Left lung (tissue), 4 donors: ENCODE measurements at regions not wholly inside any gene's neighbourhood (a gene's known extent, or its start where the extent isn't known, plus 50 kb on each side); places are given as distances from the start of the nearest gene placed in this dataset.

Source experiments
- ATAC-seq: fragments of 200-7000 bp; cut with Tn5 transposase; one replicate; pipeline ENCODE4 v1.9.1; 2020; ENCODE audit warnings: moderate library complexity
- DNase-seq, 4 donors: peaks; one replicate each; pipeline ENCODE4 v3.0.0-alpha.2; 2013 to 2020
- H3K27ac ChIP-seq, 2 donors: fragments of 200-600 bp; sonication (generic) in 1 of 2; one replicate each; pipeline versions ENCODE4 v1.5.0 to v1.8.0; 2020 to 2021
- H3K27me3 ChIP-seq, 2 donors: fragments of 200-600 bp; sonication (generic) in 1 of 2; one replicate each; pipeline versions ENCODE4 v1.5.0 to v1.8.0; 2020 to 2021
- H3K36me3 ChIP-seq, 2 donors: fragments of 200-600 bp; sonication (generic) in 1 of 2; one replicate each; pipeline versions ENCODE4 v1.5.0 to v1.8.0; 2020 to 2021
- H3K4me1 ChIP-seq, 2 donors: fragments of 200-600 bp; one replicate each; pipeline ENCODE4 v1.8.0; 2021
- H3K4me3 ChIP-seq, 2 donors: fragments of 200-600 bp; sonication (generic) in 1 of 2; one replicate each; pipeline versions ENCODE4 v1.5.0 to v1.8.0; 2020 to 2021; ENCODE audit warnings: mild to moderate bottlenecking in 1 of 2
- H3K9me3 ChIP-seq, 2 donors: fragments of 200-600 bp; sonication (generic) in 1 of 2; one replicate each; pipeline versions ENCODE4 v1.5.0 to v1.8.0; 2020 to 2021
- intact Hi-C, 2 donors: fragments of 100-400 bp; cut with DNase I; formaldehyde crosslinking; loops; one replicate each; pipeline versions ENCODE4 v1.11.2 to v1.14.2; 2022
- TF ChIP-seq, protein P1 (sequence below), 2 donors: fragments of 200-600 bp; sonication (generic) in 1 of 2; IDR thresholded peaks; one replicate each; pipeline versions ENCODE4 v1.5.0 to v1.8.0; 2021; ENCODE audit warnings: antibody characterized with exemption in 2 of 2
- donor health status: DM: no; HTN: yes; CAD: no.
- donor health status: DM: no; HTN: no; CAD: no.

DNA sequence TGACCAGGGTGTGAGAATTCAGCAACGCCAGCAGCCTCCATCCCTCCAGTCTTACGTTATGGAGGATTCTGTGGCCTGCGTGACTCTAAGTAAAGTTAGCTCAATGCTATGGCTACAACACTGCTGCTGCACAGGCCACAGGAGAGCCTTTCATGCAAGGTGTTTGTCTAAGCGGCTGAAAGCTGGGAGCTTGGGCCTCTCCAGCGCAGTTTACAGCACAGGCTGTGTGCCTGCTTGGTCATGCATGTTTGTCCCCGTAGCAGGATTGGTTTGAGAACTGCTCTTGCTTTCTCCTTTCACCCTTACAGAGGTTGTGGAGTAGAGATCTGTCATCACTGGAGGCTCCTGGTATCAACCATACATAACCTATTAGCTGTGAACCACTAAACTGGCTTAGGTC is 113.1 kb upstream of the TMCC3 start:
- TF ChIP-seq, protein P1, sequence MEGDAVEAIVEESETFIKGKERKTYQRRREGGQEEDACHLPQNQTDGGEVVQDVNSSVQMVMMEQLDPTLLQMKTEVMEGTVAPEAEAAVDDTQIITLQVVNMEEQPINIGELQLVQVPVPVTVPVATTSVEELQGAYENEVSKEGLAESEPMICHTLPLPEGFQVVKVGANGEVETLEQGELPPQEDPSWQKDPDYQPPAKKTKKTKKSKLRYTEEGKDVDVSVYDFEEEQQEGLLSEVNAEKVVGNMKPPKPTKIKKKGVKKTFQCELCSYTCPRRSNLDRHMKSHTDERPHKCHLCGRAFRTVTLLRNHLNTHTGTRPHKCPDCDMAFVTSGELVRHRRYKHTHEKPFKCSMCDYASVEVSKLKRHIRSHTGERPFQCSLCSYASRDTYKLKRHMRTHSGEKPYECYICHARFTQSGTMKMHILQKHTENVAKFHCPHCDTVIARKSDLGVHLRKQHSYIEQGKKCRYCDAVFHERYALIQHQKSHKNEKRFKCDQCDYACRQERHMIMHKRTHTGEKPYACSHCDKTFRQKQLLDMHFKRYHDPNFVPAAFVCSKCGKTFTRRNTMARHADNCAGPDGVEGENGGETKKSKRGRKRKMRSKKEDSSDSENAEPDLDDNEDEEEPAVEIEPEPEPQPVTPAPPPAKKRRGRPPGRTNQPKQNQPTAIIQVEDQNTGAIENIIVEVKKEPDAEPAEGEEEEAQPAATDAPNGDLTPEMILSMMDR (IDR thresholded peaks at IDR 0.05): no peak
- H3K9me3 ChIP-seq: no peaks in the 10 kb centered on the region
- intact Hi-C loops: loop anchor here in 1 of 2 donors (10.0 kb wide), 1 partner anchor 219 kb away; no protein-coding TSS in a partner anchor
- no peaks in the 10 kb centered on the region for H3K27me3 ChIP-seq
- no peak overlapping the region for H3K4me3 ChIP-seq
- H3K4me1 ChIP-seq: no peaks in the 10 kb centered on the region
- ATAC-seq (no peak), DNase-seq (no peak)
- H3K36me3 ChIP-seq: no peaks in the 10 kb centered on the region
- H3K27ac ChIP-seq: no peak overlapping the region

DNA sequence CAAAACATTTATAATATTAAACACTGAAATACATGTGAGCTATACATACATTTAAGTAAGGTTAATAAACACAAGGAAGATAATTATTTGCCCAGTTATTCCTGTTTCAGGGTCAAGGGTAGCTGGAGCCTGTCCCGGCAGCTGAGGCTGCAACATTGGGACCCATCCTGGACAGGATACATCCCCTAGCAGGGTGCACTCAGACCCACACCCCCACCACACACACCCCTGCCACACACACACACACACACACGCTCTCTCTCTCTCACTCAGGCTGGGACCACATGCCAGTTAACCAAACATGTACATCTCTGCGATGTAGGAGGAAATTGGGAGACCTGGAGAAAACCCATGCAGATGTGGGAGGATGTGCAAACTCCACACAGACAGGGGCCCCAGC is 112.6 kb upstream of the TMCC3 start:
- Histone ChIP-seq H3K4me3 (no peak overlapping the region), H3K9me3 (no peaks in the 10 kb centered on the region), H3K4me1 (no peaks in the 10 kb centered on the region), H3K27ac (peak overlapping the region in 1 of 2 donors; percentile 34), H3K36me3 (no peaks in the 10 kb centered on the region), H3K27me3 (no peaks in the 10 kb centered on the region)
- no peak for ATAC-seq
- TF ChIP-seq, protein P1 (IDR thresholded peaks at IDR 0.05): no peak
- intact Hi-C loops: loop anchor here in 1 of 2 donors (10.0 kb wide), 1 partner anchor 218 kb away; no protein-coding TSS in a partner anchor
- no peak for DNase-seq

DNA sequence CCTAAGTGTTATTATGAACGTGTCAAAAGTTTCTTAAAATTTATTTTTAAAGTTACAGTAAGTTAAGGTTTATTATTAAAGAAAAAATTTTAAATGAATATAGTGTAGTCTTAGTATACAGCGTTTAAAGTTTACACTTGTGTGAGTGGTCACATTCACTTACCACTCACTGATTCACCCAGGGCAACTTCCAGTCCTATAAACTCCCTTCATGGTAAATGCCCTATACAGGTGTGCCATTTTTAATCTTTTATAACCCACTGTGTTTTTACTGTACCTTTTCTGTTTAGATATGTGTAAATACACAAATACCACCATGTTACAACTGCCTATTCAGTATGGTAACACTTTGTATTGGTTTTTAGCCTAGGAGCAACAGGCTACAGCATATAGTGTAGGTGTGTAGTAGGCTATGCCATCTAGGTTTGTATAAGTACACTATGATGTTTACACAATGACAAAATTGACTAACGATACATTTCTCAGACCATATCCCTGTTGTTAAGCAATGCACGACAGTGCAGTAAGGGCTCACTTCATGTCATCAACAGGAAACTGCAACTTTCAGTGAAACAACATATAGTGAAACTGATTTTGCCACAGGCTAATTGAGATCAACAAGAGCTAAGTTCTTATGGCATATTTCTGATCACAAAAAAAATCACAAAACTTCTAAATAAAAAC is 112.0 kb upstream of the TMCC3 start:
- Histone ChIP-seq H3K27ac (peak overlapping the region in 1 of 2 donors; percentile 34), H3K9me3 (no peaks in the 10 kb centered on the region), H3K4me3 (no peak overlapping the region), H3K27me3 (no peaks in the 10 kb centered on the region), H3K36me3 (no peaks in the 10 kb centered on the region), H3K4me1 (no peaks in the 10 kb centered on the region)
- intact Hi-C loops: loop anchor here in 1 of 2 donors (10.0 kb wide), 1 partner anchor 218 kb away; no protein-coding TSS in a partner anchor
- ATAC-seq: no peak
- TF ChIP-seq, protein P1 (IDR thresholded peaks at IDR 0.05): no peak
- no peak for DNase-seq

DNA sequence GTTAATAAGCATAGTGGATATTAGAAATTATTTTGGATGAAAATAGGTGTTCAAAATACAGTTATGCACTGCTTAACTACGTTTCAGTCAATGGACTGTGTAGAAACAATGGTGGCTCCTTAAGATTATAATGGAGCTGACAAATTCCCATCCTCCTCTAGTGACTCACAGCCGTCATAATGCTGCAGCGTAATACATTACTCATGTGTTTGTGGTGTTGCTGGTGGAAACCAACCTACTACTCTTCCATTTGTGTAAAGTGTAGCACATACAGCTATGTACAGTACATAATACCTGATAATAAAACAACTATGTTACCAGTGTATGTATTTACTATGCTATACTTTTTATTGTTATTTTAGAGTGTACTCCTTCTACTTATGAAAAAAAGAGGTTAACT is 111.2 kb upstream of the TMCC3 start:
- Histone ChIP-seq H3K36me3 (no peaks in the 10 kb centered on the region), H3K9me3 (no peaks in the 10 kb centered on the region), H3K27me3 (no peaks in the 10 kb centered on the region), H3K4me3 (no peak overlapping the region), H3K4me1 (no peaks in the 10 kb centered on the region), H3K27ac (no peak overlapping the region)
- intact Hi-C loops: loop anchor here in 1 of 2 donors (10.0 kb wide), 1 partner anchor 217 kb away; no protein-coding TSS in a partner anchor
- no peak for DNase-seq
- ATAC-seq: peak; percentile 41
- TF ChIP-seq, protein P1 (IDR thresholded peaks at IDR 0.05): no peak

DNA sequence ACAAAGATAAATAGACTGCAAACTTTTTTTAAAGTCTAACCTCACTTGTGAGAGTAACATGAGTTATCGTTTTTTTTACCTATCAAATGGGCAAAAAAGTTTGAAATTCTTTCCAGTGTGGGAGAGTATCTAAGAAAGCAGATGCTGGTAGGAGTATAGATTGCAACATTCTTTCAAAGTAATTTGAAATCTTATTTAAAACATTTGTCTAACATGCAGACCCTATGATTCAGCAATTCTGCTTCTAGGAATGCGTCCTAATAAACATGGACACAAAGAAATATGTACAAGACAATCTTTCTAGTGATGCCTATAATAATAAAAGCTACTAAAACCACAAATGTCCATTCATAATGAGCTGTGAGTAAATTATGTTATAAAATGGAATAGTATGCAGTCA is 110.4 kb upstream of the TMCC3 start:
- no peak for ATAC-seq
- no peak for DNase-seq
- TF ChIP-seq, protein P1 (IDR thresholded peaks at IDR 0.05): no peak
- Histone ChIP-seq H3K36me3 (no peaks in the 10 kb centered on the region), H3K27ac (no peak overlapping the region), H3K4me3 (no peak overlapping the region), H3K4me1 (no peaks in the 10 kb centered on the region), H3K27me3 (no peaks in the 10 kb centered on the region), H3K9me3 (no peaks in the 10 kb centered on the region)
- intact Hi-C loops: loop anchor here in 1 of 2 donors (10.0 kb wide), 1 partner anchor 216 kb away; no protein-coding TSS in a partner anchor
